Osteoblast (primary cell): ENCODE measurements at regions not wholly inside any gene's neighbourhood (a gene's known extent, or its start where the extent isn't known, plus 50 kb on each side); places are given as distances from the start of the nearest gene placed in this dataset.

Experiments used
- DNase-seq: peaks from one replicate; pipeline ENCODE4 v3.0.0; 2011; ENCODE audit warnings: low spot score, mixed read lengths; ENCODE audit not compliant: insufficient read length; ENCODE audit errors: missing footprints
- H2AFZ ChIP-seq: 2 replicates; pipeline ENCODE4 v1.6.0; 2011; ENCODE audit warnings: mild to moderate bottlenecking, low read length
- H3K27ac ChIP-seq: 2 replicates; pipeline ENCODE4 v1.5.1; 2011; ENCODE audit warnings: mild to moderate bottlenecking, low read depth, low read length, moderate library complexity
- H3K27me3 ChIP-seq: 2 replicates; pipeline ENCODE4 v1.6.0; 2012; ENCODE audit warnings: mild to moderate bottlenecking, control low read depth, inconsistent platforms, low read length, moderate library complexity; ENCODE audit not compliant: insufficient read depth
- H3K36me3 ChIP-seq: 2 replicates; pipeline ENCODE4 v1.5.1; 2011; ENCODE audit warnings: mild to moderate bottlenecking, low read length, control low read depth, moderate library complexity; ENCODE audit not compliant: insufficient read depth
- H3K4me1 ChIP-seq: 2 replicates; pipeline ENCODE4 v1.5.1; 2011; ENCODE audit warnings: mild to moderate bottlenecking, low read length, control low read depth, moderate library complexity; ENCODE audit not compliant: insufficient read depth
- H3K4me2 ChIP-seq: 2 replicates; pipeline ENCODE4 v1.6.0; 2011; ENCODE audit warnings: mild to moderate bottlenecking, low read length; ENCODE audit not compliant: insufficient read depth
- H3K4me3 ChIP-seq: fragments of 200-600 bp; sonication (generic); 3 replicates; pipeline ENCODE4 v1.5.1; 2012; ENCODE audit warnings: mild to moderate bottlenecking, low read length, inconsistent platforms; ENCODE audit not compliant: insufficient read depth
- H3K79me2 ChIP-seq: 2 replicates; pipeline ENCODE4 v1.6.0; 2012; ENCODE audit warnings: mild to moderate bottlenecking, low read length, control low read depth, inconsistent platforms; ENCODE audit not compliant: insufficient read depth
- H3K9me3 ChIP-seq: 2 replicates; pipeline ENCODE4 v1.5.1; 2011; ENCODE audit warnings: low read depth, low read length, control low read depth
- H4K20me1 ChIP-seq: 2 replicates; pipeline ENCODE4 v1.6.0; 2012; ENCODE audit warnings: mild to moderate bottlenecking, low read length, control low read depth; ENCODE audit not compliant: insufficient read depth
- CTCF ChIP-seq: IDR thresholded peaks from 2 replicates; pipeline ENCODE4 v1.5.1; 2011; ENCODE audit warnings: mild to moderate bottlenecking, low read depth, low read length, moderate library complexity; ENCODE audit errors: extremely low read depth

- Histone ChIP-seq H3K4me3 (no peak overlapping the region), H3K27me3 (no peaks in the 10 kb centered on the region), H4K20me1 (no peaks in the 10 kb centered on the region), H3K79me2 (no peaks in the 10 kb centered on the region), H3K4me2 (no peak overlapping the region), H3K4me1 (no peaks in the 10 kb centered on the region), H2AFZ (no peak overlapping the region), H3K9me3 (peaks cover 2% of the 10 kb centered on the region), H3K36me3 (no peaks in the 10 kb centered on the region), H3K27ac (no peak overlapping the region)
- no peak for TF ChIP-seq CTCF
- DNase-seq: no peak
These were observed 485.5 kb upstream of the SUCLG2 start for GRCh38 chr3:68139897-68140296.

GRCh38 chr3:68136411-68136810 is 482.0 kb upstream of the SUCLG2 start:
- Histone ChIP-seq H3K27ac (no peak overlapping the region), H3K4me3 (no peak overlapping the region), H3K27me3 (no peaks in the 10 kb centered on the region), H4K20me1 (no peaks in the 10 kb centered on the region), H3K79me2 (no peaks in the 10 kb centered on the region), H3K4me2 (no peak overlapping the region), H3K4me1 (no peaks in the 10 kb centered on the region), H3K9me3 (peaks cover 2% of the 10 kb centered on the region), H3K36me3 (no peaks in the 10 kb centered on the region), H2AFZ (no peak overlapping the region)
- DNase-seq: no peak
- TF ChIP-seq CTCF: no peak

GRCh38 chr3:68135067-68135466 is 480.7 kb upstream of the SUCLG2 start:
- Histone ChIP-seq H3K79me2 (no peaks in the 10 kb centered on the region), H2AFZ (no peak overlapping the region), H3K9me3 (peaks cover 2% of the 10 kb centered on the region), H4K20me1 (no peaks in the 10 kb centered on the region), H3K27ac (no peak overlapping the region), H3K36me3 (no peaks in the 10 kb centered on the region), H3K4me3 (no peak overlapping the region), H3K4me1 (no peaks in the 10 kb centered on the region), H3K4me2 (no peak overlapping the region), H3K27me3 (no peaks in the 10 kb centered on the region)
- TF ChIP-seq CTCF: no peak
- DNase-seq: no peak

GRCh38 chr3:68129065-68129464 is 474.7 kb upstream of the SUCLG2 start:
- no peak overlapping the region for H3K4me2 ChIP-seq
- no peak overlapping the region for H3K4me3 ChIP-seq
- no peaks in the 10 kb centered on the region for H3K27me3 ChIP-seq
- TF ChIP-seq CTCF: no peak
- peaks cover 7% of the 10 kb centered on the region for H3K9me3 ChIP-seq
- H2AFZ ChIP-seq: no peak overlapping the region
- no peaks in the 10 kb centered on the region for H3K4me1 ChIP-seq
- no peaks in the 10 kb centered on the region for H3K79me2 ChIP-seq
- no peaks in the 10 kb centered on the region for H4K20me1 ChIP-seq
- H3K27ac ChIP-seq: no peak overlapping the region
- H3K36me3 ChIP-seq: no peaks in the 10 kb centered on the region
- no peak for DNase-seq
